HG03175 (cell line): ENCODE measurements at regions not wholly inside any gene's neighbourhood (a gene's known extent, or its start where the extent isn't known, plus 50 kb on each side); places are given as distances from the start of the nearest gene placed in this dataset.

Experiments
- ATAC-seq: cut with Tn5 transposase; IDR thresholded peaks from one replicate; pipeline ENCODE4 v1.9.1; 2021; ENCODE audit warnings: mild to moderate bottlenecking, moderate library complexity; ENCODE audit not compliant: unreplicated experiment

- no peak for ATAC-seq
Measured at GRCh38 chr4:111770514-111770913, 374.7 kb upstream of the FAM241A start.

GRCh38 chr4:111773858-111774257 lies 371.4 kb upstream of the FAM241A start:
- no peak for ATAC-seq

- ATAC-seq, result no peak
Measured at GRCh38 chr4:111775556-111776297, 369.5 kb upstream of the FAM241A start.

- ATAC-seq, result no peak
Measured at GRCh38 chr4:111776561-111776960, 368.7 kb upstream of the FAM241A start.

- ATAC-seq, result no peak
Measured at GRCh38 chr4:111778543-111778942, 366.7 kb upstream of the FAM241A start.

- ATAC-seq, result no peak
Measured at GRCh38 chr4:111780965-111781364, 364.3 kb upstream of the FAM241A start.

GRCh38 chr4:111781611-111782010 lies 363.6 kb upstream of the FAM241A start:
- ATAC-seq, result no peak

GRCh38 chr4:111788099-111788498 lies 357.2 kb upstream of the FAM241A start:
- no peak for ATAC-seq

- no peak for ATAC-seq
Measured at GRCh38 chr4:111789901-111790640, 355.2 kb upstream of the FAM241A start.

GRCh38 chr4:111792632-111793031 lies 352.6 kb upstream of the FAM241A start:
- ATAC-seq, result no peak

- no peak for ATAC-seq
Measured at GRCh38 chr4:111793433-111794091, 351.7 kb upstream of the FAM241A start.

- no peak for ATAC-seq
Measured at GRCh38 chr4:111797455-111798163, 347.6 kb upstream of the FAM241A start.

- no peak for ATAC-seq
Measured at GRCh38 chr4:111798840-111799239, 346.4 kb upstream of the FAM241A start.

- ATAC-seq, result no peak
Measured at GRCh38 chr4:111800551-111800950, 344.7 kb upstream of the FAM241A start.

GRCh38 chr4:111802191-111802590 lies 343.1 kb upstream of the FAM241A start:
- ATAC-seq, result no peak

GRCh38 chr4:111806331-111806730 lies 338.9 kb upstream of the FAM241A start:
- ATAC-seq, result no peak

- ATAC-seq, result no peak
Measured at GRCh38 chr4:111807576-111807975, 337.7 kb upstream of the FAM241A start.

- ATAC-seq, result no peak
Measured at GRCh38 chr4:111808174-111808573, 337.1 kb upstream of the FAM241A start.

GRCh38 chr4:111811661-111812060 lies 333.6 kb upstream of the FAM241A start:
- no peak for ATAC-seq

- ATAC-seq, result no peak
Measured at GRCh38 chr4:111812114-111812513, 333.1 kb upstream of the FAM241A start.

GRCh38 chr4:111812760-111813159 lies 332.5 kb upstream of the FAM241A start:
- ATAC-seq, result no peak
